PFSK-1 (cell line): ENCODE measurements at regions not wholly inside any gene's neighbourhood (a gene's known extent, or its start where the extent isn't known, plus 50 kb on each side); places are given as distances from the start of the nearest gene placed in this dataset.

Source experiments
- SIN3A ChIP-seq: IDR thresholded peaks from 2 replicates; pipeline ENCODE4 v1.6.1; 2012; ENCODE audit warnings: mild to moderate bottlenecking, low read length, moderate library complexity, borderline replicate concordance; ENCODE audit not compliant: insufficient read depth
- TAF1 ChIP-seq: IDR thresholded peaks from 2 replicates; pipeline ENCODE4 v1.6.1; 2012; ENCODE audit warnings: low read length, control low read depth, borderline replicate concordance; ENCODE audit not compliant: insufficient read depth

- TF ChIP-seq TAF1 (no peak), SIN3A (no peak)
These were observed 611.2 kb downstream of the NR2F1-AS1 start for GRCh38 chr5:92969781-92970237.
